ENCODE measurements at regions not wholly inside any gene's neighbourhood (a gene's known extent, or its start where the extent isn't known, plus 50 kb on each side); places are given as distances from the start of the nearest gene placed in this dataset.

DNA sequence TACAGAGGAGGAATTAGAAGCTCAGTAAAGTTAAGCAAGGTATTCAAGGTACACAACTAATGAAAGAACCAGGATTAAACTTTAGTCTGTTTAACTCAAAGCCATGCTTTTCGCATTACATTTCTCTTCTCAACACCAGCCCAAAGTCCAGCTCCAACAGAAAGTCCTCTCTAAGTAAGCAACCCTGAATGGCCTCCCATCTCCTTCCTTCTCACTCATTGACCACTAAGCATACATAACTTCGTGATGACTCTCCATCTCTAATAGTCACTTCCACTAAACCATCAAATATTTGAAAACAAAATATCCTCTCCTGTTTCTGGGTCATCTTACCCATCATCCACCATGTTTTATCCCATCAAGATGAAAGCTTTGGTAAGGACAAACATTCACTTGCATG, 219.8 kb downstream of the RAD51AP2 start:
- TF ChIP-seq EZH2 (IDR thresholded peaks at IDR 0.05; ENCODE audit: borderline replicate concordance) (no peak), EZH2phosphoT487 (IDR thresholded peaks at IDR 0.05; ENCODE audit: low read depth, severe bottlenecking, unreplicated experiment) (no peak)
- TF ChIP-seq, protein P1, sequence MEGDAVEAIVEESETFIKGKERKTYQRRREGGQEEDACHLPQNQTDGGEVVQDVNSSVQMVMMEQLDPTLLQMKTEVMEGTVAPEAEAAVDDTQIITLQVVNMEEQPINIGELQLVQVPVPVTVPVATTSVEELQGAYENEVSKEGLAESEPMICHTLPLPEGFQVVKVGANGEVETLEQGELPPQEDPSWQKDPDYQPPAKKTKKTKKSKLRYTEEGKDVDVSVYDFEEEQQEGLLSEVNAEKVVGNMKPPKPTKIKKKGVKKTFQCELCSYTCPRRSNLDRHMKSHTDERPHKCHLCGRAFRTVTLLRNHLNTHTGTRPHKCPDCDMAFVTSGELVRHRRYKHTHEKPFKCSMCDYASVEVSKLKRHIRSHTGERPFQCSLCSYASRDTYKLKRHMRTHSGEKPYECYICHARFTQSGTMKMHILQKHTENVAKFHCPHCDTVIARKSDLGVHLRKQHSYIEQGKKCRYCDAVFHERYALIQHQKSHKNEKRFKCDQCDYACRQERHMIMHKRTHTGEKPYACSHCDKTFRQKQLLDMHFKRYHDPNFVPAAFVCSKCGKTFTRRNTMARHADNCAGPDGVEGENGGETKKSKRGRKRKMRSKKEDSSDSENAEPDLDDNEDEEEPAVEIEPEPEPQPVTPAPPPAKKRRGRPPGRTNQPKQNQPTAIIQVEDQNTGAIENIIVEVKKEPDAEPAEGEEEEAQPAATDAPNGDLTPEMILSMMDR (IDR thresholded peaks at IDR 0.05; ENCODE audit: poor library complexity): no peak

Measured in hepatocyte (in vitro differentiated cells).